Suprapubic skin (tissue), 3 donors: ENCODE measurements at regions not wholly inside any gene's neighbourhood (a gene's known extent, or its start where the extent isn't known, plus 50 kb on each side); places are given as distances from the start of the nearest gene placed in this dataset.

ENCODE experiments used
- CTCF ChIP-seq, 2 donors: fragments of 200-600 bp in 1 of 2; fragments of 450-650 bp in 1 of 2; sonication (generic) in 1 of 2; IDR thresholded peaks; one replicate each; pipeline ENCODE4 v1.5.1; 2016 to 2019; ENCODE audit warnings: antibody characterized with exemption in 2 of 2, mild to moderate bottlenecking in 1 of 2, moderate library complexity in 1 of 2
- POLR2A ChIP-seq, 2 donors: fragments of 450-650 bp; IDR thresholded peaks; one replicate each; pipeline ENCODE4 v1.6.1; 2017; ENCODE audit warnings: antibody characterized with exemption in 2 of 2, mild to moderate bottlenecking in 2 of 2, moderate library complexity in 2 of 2

GRCh38 chr13:74576420-74576819 is 442.2 kb upstream of the KLF12 start:
- TF ChIP-seq CTCF (IDR thresholded peaks at IDR 0.05), result no peak
- TF ChIP-seq POLR2A (IDR thresholded peaks at IDR 0.05), result no peak
